GM20000 (cell line): ENCODE measurements at regions not wholly inside any gene's neighbourhood (a gene's known extent, or its start where the extent isn't known, plus 50 kb on each side); places are given as distances from the start of the nearest gene placed in this dataset.
"Not testable (repeated sequence)": the region's sequence is repeated elsewhere in the genome, so short reads cannot be mapped to it uniquely, and the experiment has no call there.

ENCODE experiments used
- DNase-seq: peaks from one replicate; pipeline ENCODE4 v3.0.0; 2012; ENCODE audit warnings: low spot score
- CTCF ChIP-seq: IDR thresholded peaks from 2 replicates; pipeline ENCODE4 v1.5.1; 2012; ENCODE audit warnings: mild to moderate bottlenecking, control low read depth; ENCODE audit errors: extremely low read depth, missing control alignments

DNA sequence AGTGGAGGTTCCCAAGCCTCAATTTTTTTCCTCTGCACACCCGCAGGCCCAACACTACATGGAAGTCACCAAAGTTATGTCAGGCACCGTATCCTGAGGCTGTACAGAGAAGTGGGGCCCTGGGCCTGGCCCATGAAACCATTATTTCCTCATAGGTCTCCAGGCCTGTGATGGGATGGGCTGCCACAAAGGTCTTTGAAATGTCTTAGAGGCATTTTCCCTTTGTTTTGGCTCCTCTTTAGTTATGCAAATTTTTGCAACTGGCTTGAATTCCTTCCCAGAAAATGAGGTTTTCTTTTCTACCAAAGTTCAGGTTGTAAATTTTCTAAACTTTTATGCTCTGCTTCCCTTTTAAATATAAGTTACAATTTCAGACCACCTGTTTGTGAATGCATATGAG lies 365.2 kb downstream of the HGF start:
- no peak for DNase-seq
- TF ChIP-seq CTCF = no peak

- no peak for TF ChIP-seq CTCF
- DNase-seq = no peak
Observed at GRCh38 chr7:81402227-81402626, 367.6 kb downstream of the HGF start.

DNA sequence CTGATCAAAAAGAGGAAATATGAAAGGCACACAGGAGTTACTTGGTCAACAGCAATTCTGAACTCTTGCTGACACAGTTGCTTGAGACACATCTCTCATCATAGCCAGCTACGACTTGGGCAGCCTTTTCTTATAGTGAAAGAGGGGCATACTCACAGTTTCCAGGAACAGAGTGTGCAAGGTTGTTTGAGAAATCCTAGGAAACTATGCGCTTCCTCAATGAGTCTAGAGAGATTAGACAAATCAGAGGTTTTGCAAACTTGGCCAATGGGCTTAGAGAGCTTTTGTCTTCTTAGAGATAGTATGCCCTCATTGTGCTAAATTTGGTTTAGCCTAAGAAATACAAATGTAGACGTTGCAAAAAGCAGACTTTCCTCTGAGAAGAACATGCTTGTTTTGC lies 370.4 kb downstream of the HGF start:
- TF ChIP-seq CTCF = no peak
- DNase-seq = no peak

DNA sequence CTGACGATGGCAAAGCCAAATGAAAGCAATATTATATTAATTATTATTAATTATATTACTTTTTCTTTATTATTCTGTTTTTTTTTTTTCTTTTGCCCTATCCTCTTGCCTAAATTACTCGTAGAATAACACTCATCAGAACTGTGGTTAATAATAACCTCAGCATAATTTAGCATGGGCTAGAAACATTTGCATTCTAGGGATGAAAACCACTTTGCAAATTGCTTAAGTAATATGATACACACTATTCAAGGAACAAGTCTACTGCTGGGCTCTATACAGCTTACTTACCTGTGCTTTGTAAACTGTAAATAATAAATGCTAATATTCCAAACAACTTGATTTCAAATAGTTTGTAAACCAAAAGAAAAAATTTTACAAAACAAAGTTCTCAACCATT lies 375.8 kb downstream of the HGF start:
- no peak for DNase-seq
- no peak for TF ChIP-seq CTCF

DNA sequence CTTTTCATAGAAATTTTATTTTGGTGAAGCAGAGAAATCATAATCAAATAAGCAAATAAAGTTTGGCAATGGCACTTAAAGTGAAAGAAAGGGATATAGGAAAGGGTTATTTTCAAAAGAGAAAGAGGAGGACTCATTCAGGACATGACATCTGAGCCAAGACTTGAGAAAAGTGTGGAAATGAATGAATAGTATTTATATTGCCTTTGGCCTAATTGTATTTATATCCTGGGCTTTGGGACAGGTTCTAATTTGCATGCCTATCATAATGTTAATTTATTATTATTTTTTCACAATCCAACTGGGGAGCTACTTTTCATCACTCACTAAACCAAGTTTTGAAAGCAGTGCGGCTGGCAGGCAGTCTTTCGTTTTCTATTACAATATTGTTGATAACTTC lies 376.8 kb downstream of the HGF start:
- TF ChIP-seq CTCF = no peak
- no peak for DNase-seq

- TF ChIP-seq CTCF = no peak
- no peak for DNase-seq
Observed at GRCh38 chr7:81385370-81385769, 384.5 kb downstream of the HGF start.

DNA sequence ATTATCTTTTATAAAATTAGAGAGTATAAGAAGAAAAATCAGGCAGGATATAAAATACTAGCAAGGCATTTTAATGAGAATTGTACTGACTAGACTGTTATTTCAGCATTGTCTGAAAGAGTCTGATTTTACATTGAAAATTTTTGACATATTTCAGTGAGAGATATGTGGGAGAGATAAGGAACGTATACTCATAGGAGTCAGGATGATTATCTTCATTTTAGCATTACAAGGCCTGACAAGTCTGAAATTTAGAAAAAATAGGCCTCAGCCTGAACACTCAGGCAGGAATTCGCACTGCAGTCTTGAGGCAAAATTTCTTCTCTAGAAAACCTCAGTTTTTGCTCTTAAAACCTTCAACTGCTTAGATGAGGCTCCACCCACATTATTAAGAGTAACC lies 386.0 kb downstream of the HGF start:
- TF ChIP-seq CTCF = no peak
- no peak for DNase-seq

DNA sequence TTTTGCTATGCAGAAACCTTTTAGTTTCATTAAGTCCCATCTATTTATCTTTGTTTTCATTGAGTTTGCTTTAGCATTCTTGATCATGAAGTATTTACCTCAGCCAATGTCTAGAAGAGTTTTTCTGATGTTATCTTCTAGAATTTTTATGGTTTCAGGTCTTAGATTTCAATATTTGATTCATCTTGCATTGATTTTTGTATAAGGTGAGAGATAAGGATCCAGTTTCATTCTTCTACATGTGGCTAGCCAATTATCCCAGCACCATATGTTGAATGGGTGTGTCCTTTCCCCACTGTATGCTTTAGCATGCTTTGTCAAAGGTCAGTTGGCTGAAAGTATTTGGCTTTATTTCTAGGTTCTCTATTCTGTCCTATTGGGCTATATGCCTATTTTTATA lies 395.2 kb downstream of the HGF start:
- not testable (repeated sequence) for DNase-seq
